B cell (primary cell): ENCODE measurements at regions not wholly inside any gene's neighbourhood (a gene's known extent, or its start where the extent isn't known, plus 50 kb on each side); places are given as distances from the start of the nearest gene placed in this dataset.

ENCODE experiments used
- EZH2 ChIP-seq: IDR thresholded peaks from 2 replicates; pipeline ENCODE4 v1.6.1; 2012; ENCODE audit warnings: borderline replicate concordance, low read depth, mild to moderate bottlenecking, moderate library complexity, low read length; ENCODE audit not compliant: insufficient read depth, poor library complexity, severe bottlenecking
- TF ChIP-seq, protein P1 (sequence below): fragments of 200-600 bp; IDR thresholded peaks from one replicate; pipeline ENCODE4 v1.8.0; 2022; ENCODE audit warnings: antibody characterized with exemption, mild to moderate bottlenecking

DNA sequence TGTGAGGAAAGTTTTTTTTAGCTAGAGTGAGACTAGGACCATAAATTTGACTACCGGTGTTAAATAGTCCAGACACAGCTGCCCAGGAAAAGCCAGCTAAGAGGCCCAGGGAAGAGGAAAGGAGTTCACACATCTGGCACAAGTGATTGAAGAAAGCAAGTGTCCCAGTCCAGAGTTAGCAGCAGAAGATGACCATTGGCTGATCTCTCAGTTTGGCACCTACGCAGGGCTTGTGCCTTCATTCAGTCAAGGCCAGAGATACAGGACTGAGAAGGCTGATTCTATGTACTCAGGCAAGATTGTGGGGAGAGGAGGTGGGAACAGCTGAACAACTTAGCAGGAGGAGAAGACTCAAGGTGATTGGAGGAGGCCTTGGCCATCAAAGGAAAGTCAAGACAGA, 575.0 kb upstream of the KLF12 start:
- TF ChIP-seq, protein P1, sequence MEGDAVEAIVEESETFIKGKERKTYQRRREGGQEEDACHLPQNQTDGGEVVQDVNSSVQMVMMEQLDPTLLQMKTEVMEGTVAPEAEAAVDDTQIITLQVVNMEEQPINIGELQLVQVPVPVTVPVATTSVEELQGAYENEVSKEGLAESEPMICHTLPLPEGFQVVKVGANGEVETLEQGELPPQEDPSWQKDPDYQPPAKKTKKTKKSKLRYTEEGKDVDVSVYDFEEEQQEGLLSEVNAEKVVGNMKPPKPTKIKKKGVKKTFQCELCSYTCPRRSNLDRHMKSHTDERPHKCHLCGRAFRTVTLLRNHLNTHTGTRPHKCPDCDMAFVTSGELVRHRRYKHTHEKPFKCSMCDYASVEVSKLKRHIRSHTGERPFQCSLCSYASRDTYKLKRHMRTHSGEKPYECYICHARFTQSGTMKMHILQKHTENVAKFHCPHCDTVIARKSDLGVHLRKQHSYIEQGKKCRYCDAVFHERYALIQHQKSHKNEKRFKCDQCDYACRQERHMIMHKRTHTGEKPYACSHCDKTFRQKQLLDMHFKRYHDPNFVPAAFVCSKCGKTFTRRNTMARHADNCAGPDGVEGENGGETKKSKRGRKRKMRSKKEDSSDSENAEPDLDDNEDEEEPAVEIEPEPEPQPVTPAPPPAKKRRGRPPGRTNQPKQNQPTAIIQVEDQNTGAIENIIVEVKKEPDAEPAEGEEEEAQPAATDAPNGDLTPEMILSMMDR, result no peak
- TF ChIP-seq EZH2, result no peak
